Right lobe of liver (tissue), 6 donors: ENCODE measurements at regions not wholly inside any gene's neighbourhood (a gene's known extent, or its start where the extent isn't known, plus 50 kb on each side); places are given as distances from the start of the nearest gene placed in this dataset.
A peak's percentile ranks its signal among the peaks of the same experiment; 100 is the strongest.

Experiments used
- ATAC-seq, 4 donors: fragments of 200-7000 bp; cut with Tn5 transposase; one replicate each; pipeline ENCODE4 v1.9.1; 2020; ENCODE audit warnings: mild to moderate bottlenecking in 4 of 4, moderate library complexity in 4 of 4
- DNase-seq, 3 donors: peaks; one replicate each; pipeline ENCODE4 v3.0.0-alpha.2; 2020
- H3K27ac ChIP-seq, 3 donors: fragments of 200-600 bp; one replicate each; pipeline ENCODE4 v1.8.0; 2022
- H3K27me3 ChIP-seq, 2 donors: fragments of 200-600 bp; one replicate each; pipeline ENCODE4 v1.8.0; 2022
- H3K36me3 ChIP-seq, 4 donors: fragments of 200-600 bp; sonication (generic) in 1 of 4; one replicate each; pipeline versions ENCODE4 v1.5.1 to v1.8.0; 2017 to 2022; ENCODE audit warnings: control low read depth in 1 of 4
- H3K4me1 ChIP-seq, 4 donors: fragments of 200-600 bp; sonication (generic) in 1 of 4; one replicate each; pipeline versions ENCODE4 v1.5.1 to v1.8.0; 2017 to 2022; ENCODE audit warnings: control low read depth in 1 of 4
- H3K4me3 ChIP-seq, 3 donors: fragments of 200-600 bp; one replicate each; pipeline ENCODE4 v1.8.0; 2022
- H3K9me3 ChIP-seq, 4 donors: fragments of 200-600 bp; sonication (generic) in 1 of 4; one replicate each; pipeline versions ENCODE4 v1.5.1 to v1.8.0; 2017 to 2022; ENCODE audit warnings: control low read depth in 1 of 4
- POLR2A ChIP-seq: fragments of 450-650 bp; IDR thresholded peaks from one replicate; pipeline ENCODE4 v1.6.1; 2017; ENCODE audit warnings: antibody characterized with exemption, mild to moderate bottlenecking
- WGBS: methylation state at CpG from one replicate; pipeline ENCODE4 v1.1.6; 2018; ENCODE audit warnings: low coverage, low lambda C conversion rate; ENCODE audit not compliant: insufficient coverage; ENCODE audit errors: missing lambda C conversion rate; 5-methylcytosine and 5-hydroxymethylcytosine counted together
- intact Hi-C, 2 donors: fragments of 100-400 bp; cut with DNase I; formaldehyde crosslinking; loops; one replicate each; pipeline versions ENCODE4 v1.11.2 to v1.14.1; 2022
- TF ChIP-seq, protein P1 (sequence below), 4 donors: fragments of 200-600 bp in 3 of 4; fragments of 450-650 bp in 1 of 4; IDR thresholded peaks; one replicate each; pipeline versions ENCODE4 v1.5.1 to v1.8.0; 2016 to 2022; ENCODE audit warnings: antibody characterized with exemption in 4 of 4, mild to moderate bottlenecking in 2 of 4
- donor health status: DM: no; HTN: yes; CAD: no.
- donor health status: DM: no; HTN: no; CAD: no.
- donor health status: DM: no; HTN: no; CAD: no.
- donor health status: DM: no; HTN: yes; CAD: no.
- donor health status: DM: no; HTN: yes; CAD: no.

DNA sequence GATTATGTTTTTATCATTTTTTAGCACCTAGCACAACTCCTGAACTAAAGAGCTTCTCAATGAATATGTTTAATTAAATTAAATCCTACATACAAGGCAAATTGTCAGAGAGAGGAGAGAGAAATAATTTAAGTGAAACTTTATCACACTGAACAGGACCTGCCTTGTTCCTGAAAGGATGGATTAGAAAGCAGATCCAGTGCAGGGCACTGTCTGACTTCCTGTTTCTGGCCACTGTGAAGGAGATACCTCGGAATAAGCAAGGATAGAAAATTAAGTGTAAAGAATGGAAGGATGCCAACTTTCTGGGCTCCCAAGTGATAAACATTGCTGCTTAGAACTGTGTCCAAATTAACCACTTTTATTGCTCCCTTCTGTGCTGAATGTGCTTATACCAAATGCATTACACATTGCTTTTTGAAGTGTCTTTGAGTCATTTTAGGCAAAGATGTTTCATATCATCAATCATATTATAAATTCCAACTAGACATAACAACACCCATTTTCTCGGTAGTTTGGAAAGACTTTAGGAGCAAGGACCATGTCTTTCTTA lies 89.1 kb upstream of the SPDL1 start:
- TF ChIP-seq, protein P1, sequence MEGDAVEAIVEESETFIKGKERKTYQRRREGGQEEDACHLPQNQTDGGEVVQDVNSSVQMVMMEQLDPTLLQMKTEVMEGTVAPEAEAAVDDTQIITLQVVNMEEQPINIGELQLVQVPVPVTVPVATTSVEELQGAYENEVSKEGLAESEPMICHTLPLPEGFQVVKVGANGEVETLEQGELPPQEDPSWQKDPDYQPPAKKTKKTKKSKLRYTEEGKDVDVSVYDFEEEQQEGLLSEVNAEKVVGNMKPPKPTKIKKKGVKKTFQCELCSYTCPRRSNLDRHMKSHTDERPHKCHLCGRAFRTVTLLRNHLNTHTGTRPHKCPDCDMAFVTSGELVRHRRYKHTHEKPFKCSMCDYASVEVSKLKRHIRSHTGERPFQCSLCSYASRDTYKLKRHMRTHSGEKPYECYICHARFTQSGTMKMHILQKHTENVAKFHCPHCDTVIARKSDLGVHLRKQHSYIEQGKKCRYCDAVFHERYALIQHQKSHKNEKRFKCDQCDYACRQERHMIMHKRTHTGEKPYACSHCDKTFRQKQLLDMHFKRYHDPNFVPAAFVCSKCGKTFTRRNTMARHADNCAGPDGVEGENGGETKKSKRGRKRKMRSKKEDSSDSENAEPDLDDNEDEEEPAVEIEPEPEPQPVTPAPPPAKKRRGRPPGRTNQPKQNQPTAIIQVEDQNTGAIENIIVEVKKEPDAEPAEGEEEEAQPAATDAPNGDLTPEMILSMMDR (IDR thresholded peaks at IDR 0.05), result no peak
- no peak for TF ChIP-seq POLR2A
- H3K27ac ChIP-seq, result no peak overlapping the region
- ATAC-seq (no peak), DNase-seq (no peak)
- no peaks in the 10 kb centered on the region for H3K9me3 ChIP-seq
- no peak overlapping the region for H3K4me3 ChIP-seq
- H3K36me3 ChIP-seq, result no peaks in the 10 kb centered on the region
- no peaks in the 10 kb centered on the region for H3K27me3 ChIP-seq
- WGBS, result 20% methylated on average over 2 of the region's 2 CpGs
- no peaks in the 10 kb centered on the region for H3K4me1 ChIP-seq
- intact Hi-C loops, result no loop called here

DNA sequence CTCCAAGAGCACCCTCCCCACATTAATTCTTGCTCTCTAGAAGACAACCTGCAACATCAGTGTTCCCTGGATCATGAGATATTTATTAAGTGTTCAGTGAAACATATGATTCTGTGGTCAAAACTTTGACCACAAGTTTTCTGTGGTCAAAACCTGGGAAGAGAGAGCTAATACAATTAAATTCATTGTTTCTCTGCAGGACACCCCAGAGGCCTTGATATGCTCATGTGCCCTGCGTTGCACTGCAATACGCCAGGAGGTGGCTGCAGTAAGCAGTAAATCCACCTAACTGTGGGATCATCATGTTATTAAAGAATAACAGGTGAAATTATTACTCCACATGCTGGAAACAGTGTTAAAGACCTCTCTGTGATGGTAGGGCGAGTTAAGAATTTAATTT lies 109.3 kb upstream of the SPDL1 start:
- 11% methylated on average over 3 of the region's 3 CpGs for WGBS
- no peaks in the 10 kb centered on the region for H3K27me3 ChIP-seq
- no peak overlapping the region for H3K27ac ChIP-seq
- H3K4me3 ChIP-seq, result no peak overlapping the region
- no peak for DNase-seq
- TF ChIP-seq, protein P1 (IDR thresholded peaks at IDR 0.05), result peak in 1 of 4 donors; percentile 15
- no peak for TF ChIP-seq POLR2A
- H3K9me3 ChIP-seq, result no peaks in the 10 kb centered on the region
- H3K36me3 ChIP-seq, result no peaks in the 10 kb centered on the region
- no peaks in the 10 kb centered on the region for H3K4me1 ChIP-seq
- intact Hi-C loops, result no loop called here
- no peak for ATAC-seq

DNA sequence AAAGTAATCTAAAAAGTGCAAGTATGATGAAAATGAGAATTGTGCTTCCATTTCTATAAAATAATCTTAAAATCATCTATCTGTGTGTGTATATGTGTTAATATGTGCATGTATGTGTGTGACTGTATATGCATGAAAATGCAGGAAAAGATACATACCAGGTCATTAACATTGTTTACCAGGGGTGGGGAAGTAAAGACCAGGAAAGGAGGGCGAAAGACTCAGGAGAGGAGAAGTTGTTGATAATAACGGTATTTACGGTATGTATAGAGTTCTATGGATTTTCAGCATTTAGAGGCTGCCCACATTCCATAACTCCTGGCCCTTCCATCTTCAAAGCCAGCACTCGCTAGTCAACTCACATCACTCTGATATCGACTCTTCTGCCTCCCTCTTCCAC lies 111.0 kb upstream of the SPDL1 start:
- no peak for TF ChIP-seq POLR2A
- TF ChIP-seq, protein P1 (IDR thresholded peaks at IDR 0.05), result no peak
- Histone ChIP-seq H3K27ac (no peak overlapping the region), H3K9me3 (no peaks in the 10 kb centered on the region), H3K4me1 (no peaks in the 10 kb centered on the region), H3K27me3 (no peaks in the 10 kb centered on the region), H3K4me3 (no peak overlapping the region), H3K36me3 (no peaks in the 10 kb centered on the region)
- 39% methylated on average over 5 of the region's 5 CpGs for WGBS
- ATAC-seq, result no peak
- no peak for DNase-seq
- intact Hi-C loops, result no loop called here

DNA sequence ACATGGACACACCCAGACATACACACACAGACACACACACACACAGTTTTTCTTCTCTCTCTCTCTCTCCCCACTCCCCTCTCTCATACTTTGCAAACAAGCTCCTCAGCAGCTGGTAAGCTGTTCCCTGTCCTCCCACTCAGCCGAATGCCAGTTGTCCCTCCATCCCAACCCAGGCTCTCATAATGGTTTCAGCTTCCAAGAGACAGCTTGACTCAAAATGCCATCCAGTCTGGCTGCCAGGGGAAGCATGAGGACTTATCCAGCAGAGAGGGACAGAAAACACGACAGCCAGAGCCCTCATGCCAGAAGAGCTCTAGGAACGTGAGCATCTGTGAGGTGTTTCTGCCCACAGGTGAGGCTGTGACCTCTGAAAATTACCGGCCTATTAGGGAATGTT lies 112.6 kb upstream of the SPDL1 start:
- TF ChIP-seq, protein P1 (IDR thresholded peaks at IDR 0.05), result no peak
- TF ChIP-seq POLR2A, result no peak

More for the DNA sequence above, 112.6 kb upstream of the SPDL1 start:
- Histone ChIP-seq H3K4me3 (no peak overlapping the region), H3K27me3 (no peaks in the 10 kb centered on the region), H3K27ac (no peak overlapping the region), H3K36me3 (no peaks in the 10 kb centered on the region), H3K4me1 (no peaks in the 10 kb centered on the region), H3K9me3 (no peaks in the 10 kb centered on the region)
- DNase-seq, result no peak
- ATAC-seq, result no peak
- intact Hi-C loops, result no loop called here
- 57% methylated on average over 3 of the region's 4 CpGs for WGBS
